ENCODE measurements at regions not wholly inside any gene's neighbourhood (a gene's known extent, or its start where the extent isn't known, plus 50 kb on each side); places are given as distances from the start of the nearest gene placed in this dataset.

- no peak overlapping the region for H3K9ac ChIP-seq (ENCODE audit: insufficient read depth, low read length)
- TF ChIP-seq EZH2 (IDR thresholded peaks at IDR 0.05; ENCODE audit: low read length, missing control alignments) (no peak), CTCF (conservative IDR thresholded peaks at IDR 0.05 in 1 of 2, IDR thresholded peaks at IDR 0.05 in 1 of 2; ENCODE audit: low read depth in 1 of 2, low read length in 2 of 2) (no peak)
- H3K79me2 ChIP-seq (ENCODE audit: control insufficient read depth, insufficient read depth, low read length), result no peaks in the 10 kb centered on the region
- no peaks in the 10 kb centered on the region for H3K9me3 ChIP-seq (ENCODE audit: control insufficient read depth, insufficient read depth, low read depth, low read length)
- DNase-seq (ENCODE audit: low read depth in 2 of 2), result no peak
- no peak overlapping the region for H2AFZ ChIP-seq (ENCODE audit: low read length)
- H3K4me2 ChIP-seq (ENCODE audit: extremely low read depth, insufficient read depth, low read length), result no peak overlapping the region
- no peaks in the 10 kb centered on the region for H3K27me3 ChIP-seq (ENCODE audit: control insufficient read depth, insufficient read depth, low read length)
- no peak overlapping the region for H3K27ac ChIP-seq (ENCODE audit: insufficient read depth, low read length)
- H3K4me1 ChIP-seq (ENCODE audit: control insufficient read depth, extremely low read depth, insufficient read depth, low read length), result no peaks in the 10 kb centered on the region
- H3K4me3 ChIP-seq (replicated peaks in 1 of 4; ENCODE audit: control extremely low read depth in 1 of 4, insufficient read depth in 1 of 4, low read depth in 3 of 4, low read length in 4 of 4), result no peak overlapping the region
- no peaks in the 10 kb centered on the region for H3K36me3 ChIP-seq (ENCODE audit: control insufficient read depth, insufficient read depth, low read length)
- H4K20me1 ChIP-seq (ENCODE audit: control insufficient read depth, extremely low read depth, insufficient read depth, low read length), result no peaks in the 10 kb centered on the region
Measured at GRCh38 chr6:126145351-126145750, 159.0 kb downstream of the TRMT11 start.

- no peak for TF ChIP-seq EZH2 (IDR thresholded peaks at IDR 0.05; ENCODE audit: low read length, missing control alignments)
- no peak for TF ChIP-seq CTCF (conservative IDR thresholded peaks at IDR 0.05 in 1 of 2, IDR thresholded peaks at IDR 0.05 in 1 of 2; ENCODE audit: low read depth in 1 of 2, low read length in 2 of 2)
- H3K79me2 ChIP-seq (ENCODE audit: control insufficient read depth, insufficient read depth, low read length), result no peaks in the 10 kb centered on the region
- no peak overlapping the region for H2AFZ ChIP-seq (ENCODE audit: low read length)
- no peak overlapping the region for H3K27ac ChIP-seq (ENCODE audit: insufficient read depth, low read length)
- no peak overlapping the region for H3K9ac ChIP-seq (ENCODE audit: insufficient read depth, low read length)
- peak in 1 of 2 donors; percentile 36 for DNase-seq (ENCODE audit: low read depth in 2 of 2)
- no peaks in the 10 kb centered on the region for H3K9me3 ChIP-seq (ENCODE audit: control insufficient read depth, insufficient read depth, low read depth, low read length)
- no peaks in the 10 kb centered on the region for H3K4me1 ChIP-seq (ENCODE audit: control insufficient read depth, extremely low read depth, insufficient read depth, low read length)
- H4K20me1 ChIP-seq (ENCODE audit: control insufficient read depth, extremely low read depth, insufficient read depth, low read length), result no peaks in the 10 kb centered on the region
- no peaks in the 10 kb centered on the region for H3K27me3 ChIP-seq (ENCODE audit: control insufficient read depth, insufficient read depth, low read length)
- H3K36me3 ChIP-seq (ENCODE audit: control insufficient read depth, insufficient read depth, low read length), result no peaks in the 10 kb centered on the region
- H3K4me3 ChIP-seq (replicated peaks in 1 of 4; ENCODE audit: control extremely low read depth in 1 of 4, insufficient read depth in 1 of 4, low read depth in 3 of 4, low read length in 4 of 4), result no peak overlapping the region
- no peak overlapping the region for H3K4me2 ChIP-seq (ENCODE audit: extremely low read depth, insufficient read depth, low read length)
Measured at GRCh38 chr6:126147291-126147815, 161.0 kb downstream of the TRMT11 start.

GRCh38 chr6:126148853-126149252 lies 162.5 kb downstream of the TRMT11 start:
- Histone ChIP-seq H3K4me2 (ENCODE audit: extremely low read depth, insufficient read depth, low read length) (no peak overlapping the region), H3K79me2 (ENCODE audit: control insufficient read depth, insufficient read depth, low read length) (no peaks in the 10 kb centered on the region), H3K27ac (ENCODE audit: insufficient read depth, low read length) (no peak overlapping the region), H3K27me3 (ENCODE audit: control insufficient read depth, insufficient read depth, low read length) (no peaks in the 10 kb centered on the region), H3K4me3 (replicated peaks in 1 of 4; ENCODE audit: control extremely low read depth in 1 of 4, insufficient read depth in 1 of 4, low read depth in 3 of 4, low read length in 4 of 4) (no peak overlapping the region), H3K4me1 (ENCODE audit: control insufficient read depth, extremely low read depth, insufficient read depth, low read length) (no peaks in the 10 kb centered on the region), H3K9ac (ENCODE audit: insufficient read depth, low read length) (no peak overlapping the region), H4K20me1 (ENCODE audit: control insufficient read depth, extremely low read depth, insufficient read depth, low read length) (no peaks in the 10 kb centered on the region), H2AFZ (ENCODE audit: low read length) (no peak overlapping the region), H3K36me3 (ENCODE audit: control insufficient read depth, insufficient read depth, low read length) (no peaks in the 10 kb centered on the region), H3K9me3 (ENCODE audit: control insufficient read depth, insufficient read depth, low read depth, low read length) (no peaks in the 10 kb centered on the region)
- TF ChIP-seq CTCF (conservative IDR thresholded peaks at IDR 0.05 in 1 of 2, IDR thresholded peaks at IDR 0.05 in 1 of 2; ENCODE audit: low read depth in 1 of 2, low read length in 2 of 2) (no peak), EZH2 (IDR thresholded peaks at IDR 0.05; ENCODE audit: low read length, missing control alignments) (no peak)
- no peak for DNase-seq (ENCODE audit: low read depth in 2 of 2)

Data from fibroblast of lung (primary cell).